Mesendoderm (in vitro differentiated cells): ENCODE measurements at regions not wholly inside any gene's neighbourhood (a gene's known extent, or its start where the extent isn't known, plus 50 kb on each side); places are given as distances from the start of the nearest gene placed in this dataset.
"Not testable (repeated sequence)": the region's sequence is repeated elsewhere in the genome, so short reads cannot be mapped to it uniquely, and the experiment has no call there.

Source experiments
- DNase-seq: peaks from one replicate; pipeline ENCODE4 v3.0.0; 2013
- H2AK5ac ChIP-seq: 2 replicates; pipeline ENCODE4 v1.6.1; 2013; ENCODE audit warnings: low read length, inconsistent platforms
- H2BK120ac ChIP-seq: 2 replicates; pipeline ENCODE4 v1.6.1; 2013; ENCODE audit warnings: low read depth, mild to moderate bottlenecking, low read length, moderate library complexity, mixed read lengths
- H2BK15ac ChIP-seq: replicated peaks from 2 replicates; pipeline ENCODE4 v1.6.1; 2013; ENCODE audit warnings: low read depth, mild to moderate bottlenecking, moderate library complexity
- H2BK5ac ChIP-seq: 2 replicates; pipeline ENCODE4 v1.6.1; 2013; ENCODE audit warnings: low read length, inconsistent platforms
- H3K18ac ChIP-seq: 2 replicates; pipeline ENCODE4 v1.6.1; 2013; ENCODE audit warnings: mild to moderate bottlenecking, low read length, mixed read lengths
- H3K23ac ChIP-seq: one replicate; pipeline ENCODE4 v1.6.1; 2013; ENCODE audit warnings: low read length
- H3K27ac ChIP-seq: 2 replicates; pipeline ENCODE4 v1.5.1; 2013; ENCODE audit warnings: low read depth, mild to moderate bottlenecking, inconsistent platforms, low read length, moderate library complexity
- H3K27me3 ChIP-seq: 2 replicates; pipeline ENCODE4 v1.6.1; 2013; ENCODE audit warnings: low read length, control low read depth, mild to moderate bottlenecking, inconsistent platforms; ENCODE audit not compliant: insufficient read depth, poor library complexity
- H3K36me3 ChIP-seq: 2 replicates; pipeline ENCODE4 v1.6.1; 2013; ENCODE audit warnings: low read length, inconsistent platforms; ENCODE audit not compliant: control insufficient read depth, insufficient read depth
- H3K4ac ChIP-seq: one replicate; pipeline ENCODE4 v1.6.1; 2013; ENCODE audit warnings: low read depth, mild to moderate bottlenecking, low read length, moderate library complexity
- H3K4me1 ChIP-seq: 2 replicates; pipeline ENCODE4 v1.6.1; 2013; ENCODE audit warnings: low read depth, low read length, inconsistent platforms; ENCODE audit not compliant: control insufficient read depth
- H3K4me2 ChIP-seq: 2 replicates; pipeline ENCODE4 v1.6.1; 2013; ENCODE audit warnings: low read length
- H3K4me3 ChIP-seq: 2 replicates; pipeline ENCODE4 v1.5.1; 2013; ENCODE audit warnings: mild to moderate bottlenecking, low read length
- H3K56ac ChIP-seq: one replicate; pipeline ENCODE4 v1.6.1; 2013; ENCODE audit warnings: low read length
- H3K79me1 ChIP-seq: 2 replicates; pipeline ENCODE4 v1.6.1; 2013; ENCODE audit warnings: low read length, inconsistent platforms
- H3K79me2 ChIP-seq: 2 replicates; pipeline ENCODE4 v1.6.1; 2013; ENCODE audit warnings: mild to moderate bottlenecking, low read length; ENCODE audit not compliant: control insufficient read depth, insufficient read depth
- H3K9ac ChIP-seq: 2 replicates; pipeline ENCODE4 v1.6.1; 2013; ENCODE audit warnings: low read length, inconsistent platforms
- H4K5ac ChIP-seq: one replicate; pipeline ENCODE4 v1.6.1; 2013; ENCODE audit warnings: low read length
- H4K8ac ChIP-seq: one replicate; pipeline ENCODE4 v1.6.1; 2013; ENCODE audit warnings: low read depth, mild to moderate bottlenecking, control low read depth, low read length, moderate library complexity
- WGBS: extraction: QIAGEN DNeasy Blood & Tissue Kit; methylation state at CpG from one replicate; pipeline ENCODE4 v1.1.7; 2013; ENCODE audit warnings: low lambda C conversion rate, missing lambda C conversion rate; ENCODE audit not compliant: insufficient coverage; ENCODE audit errors: extremely low coverage; 5-methylcytosine and 5-hydroxymethylcytosine counted together

GRCh38 chr10:28179006-28179742 lies 123.7 kb downstream of the MPP7 start:
- no CpG with 5 or more reads among the region's 4 CpGs for WGBS
- Histone ChIP-seq H3K4ac (no peak overlapping the region), H3K23ac (no peak overlapping the region)

GRCh38 chr10:28177944-28178637 lies 124.8 kb downstream of the MPP7 start:
- DNase-seq, result no peak

More at GRCh38 chr10:28179006-28179742, 123.7 kb downstream of the MPP7 start:
- no peak overlapping the region for H3K4me2 ChIP-seq
- H3K36me3 ChIP-seq, result no peaks in the 10 kb centered on the region
- H4K5ac ChIP-seq, result no peak overlapping the region
- peak; percentile 69 for DNase-seq
- no peaks in the 10 kb centered on the region for H3K4me1 ChIP-seq
- no peak overlapping the region for H3K27ac ChIP-seq
- H3K79me2 ChIP-seq, result no peaks in the 10 kb centered on the region
- H4K8ac ChIP-seq, result no peak overlapping the region
- H2BK5ac ChIP-seq, result no peak overlapping the region
- no peaks in the 10 kb centered on the region for H3K27me3 ChIP-seq
- H3K79me1 ChIP-seq, result no peaks in the 10 kb centered on the region
- no peak overlapping the region for H3K4me3 ChIP-seq
- no peak overlapping the region for H3K9ac ChIP-seq
- H2BK15ac ChIP-seq, result no peak overlapping the region
- H3K56ac ChIP-seq, result no peak overlapping the region
- no peak overlapping the region for H3K18ac ChIP-seq
- H2AK5ac ChIP-seq, result no peak overlapping the region
- H2BK120ac ChIP-seq, result no peak overlapping the region

GRCh38 chr10:28176498-28176897 lies 126.4 kb downstream of the MPP7 start:
- H3K27ac ChIP-seq, H3K4me3 ChIP-seq, H2BK15ac ChIP-seq, H3K23ac ChIP-seq, H3K36me3 ChIP-seq, H3K4me1 ChIP-seq, H3K4ac ChIP-seq, H2BK120ac ChIP-seq, H3K4me2 ChIP-seq, DNase-seq, H2AK5ac ChIP-seq, H2BK5ac ChIP-seq, H3K18ac ChIP-seq, H3K79me2 ChIP-seq, H4K5ac ChIP-seq, H3K27me3 ChIP-seq, H3K9ac ChIP-seq, H3K56ac ChIP-seq, H4K8ac ChIP-seq, H3K79me1 ChIP-seq: not testable (repeated sequence)
- no CpG with 5 or more reads among the region's 4 CpGs for WGBS

More at GRCh38 chr10:28177944-28178637, 124.8 kb downstream of the MPP7 start:
- no peak overlapping the region for H3K4ac ChIP-seq
- H3K4me1 ChIP-seq, result no peaks in the 10 kb centered on the region
- no peak overlapping the region for H2BK120ac ChIP-seq
- H3K4me2 ChIP-seq, result no peak overlapping the region
- H4K5ac ChIP-seq, result no peak overlapping the region
- no peak overlapping the region for H3K56ac ChIP-seq
- H3K27ac ChIP-seq, result no peak overlapping the region
- no peaks in the 10 kb centered on the region for H3K79me2 ChIP-seq
- no peak overlapping the region for H3K18ac ChIP-seq
- H3K27me3 ChIP-seq, result no peaks in the 10 kb centered on the region
- H3K9ac ChIP-seq, result no peak overlapping the region
- no peaks in the 10 kb centered on the region for H3K36me3 ChIP-seq
- no peak overlapping the region for H2BK5ac ChIP-seq
- no peak overlapping the region for H2AK5ac ChIP-seq
- no peak overlapping the region for H3K23ac ChIP-seq
- H3K4me3 ChIP-seq, result no peak overlapping the region
- no CpG with 5 or more reads among the region's 4 CpGs for WGBS
- H4K8ac ChIP-seq, result no peak overlapping the region
- no peaks in the 10 kb centered on the region for H3K79me1 ChIP-seq
- H2BK15ac ChIP-seq, result no peak overlapping the region

DNA sequence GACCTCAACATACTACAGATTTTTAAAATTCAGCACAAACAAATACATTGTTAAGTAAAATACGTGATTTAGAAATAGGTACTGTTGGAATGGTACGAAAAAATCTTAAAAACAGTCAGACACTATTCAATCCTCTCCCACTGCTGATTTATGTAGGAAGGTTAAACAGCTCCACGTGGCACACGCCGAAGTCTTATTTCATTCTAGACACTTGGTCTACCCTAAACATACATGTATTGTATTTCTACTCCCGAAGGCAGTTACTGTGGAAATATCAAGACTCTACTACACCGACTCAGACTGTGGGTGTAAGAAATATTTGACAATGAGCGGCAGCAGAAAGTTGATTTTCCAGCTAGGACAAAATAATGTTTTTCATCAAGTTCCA lies 130.6 kb downstream of the MPP7 start:
- no peaks in the 10 kb centered on the region for H3K79me1 ChIP-seq
- no peak overlapping the region for H2AK5ac ChIP-seq
- no peak overlapping the region for H4K8ac ChIP-seq
- H3K4me2 ChIP-seq, result no peak overlapping the region
- H3K36me3 ChIP-seq, result no peaks in the 10 kb centered on the region
- no peak overlapping the region for H3K18ac ChIP-seq
- no peaks in the 10 kb centered on the region for H3K79me2 ChIP-seq
- H3K4me1 ChIP-seq, result no peaks in the 10 kb centered on the region
- H4K5ac ChIP-seq, result no peak overlapping the region
- H3K23ac ChIP-seq, result no peak overlapping the region
- H2BK15ac ChIP-seq, result no peak overlapping the region
- H3K4ac ChIP-seq, result no peak overlapping the region
- no CpG with 5 or more reads among the region's 8 CpGs for WGBS
- H3K27me3 ChIP-seq, result no peaks in the 10 kb centered on the region
- H3K27ac ChIP-seq, result no peak overlapping the region
- no peak overlapping the region for H2BK5ac ChIP-seq
- H3K4me3 ChIP-seq, result no peak overlapping the region
- H3K56ac ChIP-seq, result no peak overlapping the region
- no peak overlapping the region for H3K9ac ChIP-seq
- H2BK120ac ChIP-seq, result no peak overlapping the region
- DNase-seq, result no peak

- Histone ChIP-seq H3K36me3 (no peaks in the 10 kb centered on the region), H3K4ac (peak overlapping the region; percentile 71), H3K4me1 (no peaks in the 10 kb centered on the region), H2BK15ac (no peak overlapping the region), H3K79me1 (no peaks in the 10 kb centered on the region), H2BK5ac (no peak overlapping the region), H3K56ac (no peak overlapping the region), H2AK5ac (no peak overlapping the region), H3K4me2 (no peak overlapping the region), H2BK120ac (no peak overlapping the region), H3K4me3 (no peak overlapping the region), H3K23ac (no peak overlapping the region), H3K79me2 (no peaks in the 10 kb centered on the region), H3K27me3 (no peaks in the 10 kb centered on the region), H3K18ac (no peak overlapping the region), H4K5ac (no peak overlapping the region), H3K27ac (no peak overlapping the region), H4K8ac (no peak overlapping the region), H3K9ac (no peak overlapping the region)
- DNase-seq, result peak; percentile 73
- no CpG with 5 or more reads among the region's 9 CpGs for WGBS
Measured at GRCh38 chr10:28171468-28172222, 131.2 kb downstream of the MPP7 start.
